Gastroesophageal sphincter (tissue), 3 donors: ENCODE measurements at regions not wholly inside any gene's neighbourhood (a gene's known extent, or its start where the extent isn't known, plus 50 kb on each side); places are given as distances from the start of the nearest gene placed in this dataset.

Experiments
- CTCF ChIP-seq, 4 experiments: fragments of 200-600 bp in 2 of 4; fragments of 450-650 bp in 2 of 4; sonication (generic) in 1 of 4; IDR thresholded peaks; one replicate each; pipeline ENCODE4 v1.5.1; 2017 to 2019; ENCODE audit warnings: antibody characterized with exemption in 4 of 4, mild to moderate bottlenecking in 2 of 4, moderate library complexity in 2 of 4
- EP300 ChIP-seq: sonication (generic); formaldehyde crosslinking; IDR thresholded peaks from one replicate; pipeline ENCODE4 v1.6.1; 2017; ENCODE audit warnings: antibody characterized with exemption, mild to moderate bottlenecking
- POLR2A ChIP-seq, 2 donors: fragments of 450-650 bp; IDR thresholded peaks; one replicate each; pipeline ENCODE4 v1.6.1; 2017; ENCODE audit warnings: antibody characterized with exemption in 2 of 2, mild to moderate bottlenecking in 2 of 2, moderate library complexity in 1 of 2
- POLR2AphosphoS5 ChIP-seq: sonication (generic); formaldehyde crosslinking; IDR thresholded peaks from one replicate; pipeline ENCODE4 v1.6.1; 2017; ENCODE audit warnings: antibody characterized with exemption

GRCh38 chr7:51666266-51666665, 349.7 kb upstream of the COBL start:
- TF ChIP-seq POLR2AphosphoS5 (no peak), POLR2A (IDR thresholded peaks at IDR 0.05) (no peak), CTCF (IDR thresholded peaks at IDR 0.05) (no peak), EP300 (no peak)
